ENCODE measurements at regions not wholly inside any gene's neighbourhood (a gene's known extent, or its start where the extent isn't known, plus 50 kb on each side); places are given as distances from the start of the nearest gene placed in this dataset.

- TF ChIP-seq CTCF (IDR thresholded peaks at IDR 0.05) (no peak), POLR2A (IDR thresholded peaks at IDR 0.05) (no peak)
Measured at GRCh38 chr10:43904301-43904700, 255.6 kb upstream of the ZNF32 start.
